ENCODE measurements at regions not wholly inside any gene's neighbourhood (a gene's known extent, or its start where the extent isn't known, plus 50 kb on each side); places are given as distances from the start of the nearest gene placed in this dataset.

DNA sequence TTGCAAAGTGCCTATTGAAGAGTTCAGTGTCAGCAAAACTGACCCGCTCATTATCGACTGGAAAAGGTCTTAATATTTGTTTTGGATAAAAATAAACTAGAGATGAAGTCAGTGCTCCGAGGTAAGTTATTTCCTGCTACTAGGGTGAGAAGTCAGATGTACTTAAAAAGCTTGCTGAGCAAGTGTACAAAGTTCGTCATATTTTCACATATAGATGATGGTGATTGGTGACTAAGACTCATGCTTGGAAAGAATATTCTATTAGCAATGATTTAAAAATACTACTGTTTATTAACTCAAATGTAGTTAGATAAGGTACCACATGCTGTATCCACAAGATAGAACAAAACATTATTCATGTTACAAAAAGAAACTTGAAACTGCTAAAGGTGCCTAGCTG lies 643.7 kb downstream of the GABRG2 start:
- H3K36me3 Mint-ChIP-seq (ENCODE audit: insufficient read depth) = no peaks in the 10 kb centered on the region
- no peak overlapping the region for H3K27ac Mint-ChIP-seq
- H3K4me3 Mint-ChIP-seq = no peak overlapping the region
- DNase-seq (no peak), ATAC-seq (replicated peaks) (no peak)
- no peaks in the 10 kb centered on the region for H3K4me1 Mint-ChIP-seq (ENCODE audit: low read depth in 2 of 2)
- no peaks in the 10 kb centered on the region for H3K9me3 Mint-ChIP-seq
- H3K27me3 Mint-ChIP-seq = no peaks in the 10 kb centered on the region

DNA sequence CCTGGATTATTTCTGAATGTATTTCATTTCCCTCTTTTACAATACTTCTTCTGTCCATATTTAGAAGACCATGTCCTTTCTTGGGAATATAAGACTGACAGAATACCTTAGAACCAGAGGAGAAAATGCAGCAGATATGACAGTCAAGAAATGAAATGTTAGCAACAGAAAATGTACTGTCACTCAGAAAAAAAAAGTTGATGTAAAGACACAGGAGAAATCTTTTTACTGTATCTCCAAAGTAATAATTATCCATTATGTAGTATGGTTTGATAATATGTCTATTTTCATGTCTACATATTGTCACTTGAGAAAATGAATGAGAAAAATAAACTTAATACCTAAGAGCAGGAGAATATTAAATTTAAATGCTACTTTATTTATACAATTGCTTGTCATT lies 652.1 kb downstream of the GABRG2 start:
- no peak for DNase-seq
- no peak for ATAC-seq (replicated peaks)
- Mint-ChIP-seq H3K9me3 (peaks cover 6 to 11% of the 10 kb centered on the region in 2 donors), H3K27me3 (no peaks in the 10 kb centered on the region), H3K27ac (no peak overlapping the region), H3K36me3 (ENCODE audit: insufficient read depth) (no peaks in the 10 kb centered on the region), H3K4me1 (ENCODE audit: low read depth in 2 of 2) (no peaks in the 10 kb centered on the region), H3K4me3 (no peak overlapping the region)

DNA sequence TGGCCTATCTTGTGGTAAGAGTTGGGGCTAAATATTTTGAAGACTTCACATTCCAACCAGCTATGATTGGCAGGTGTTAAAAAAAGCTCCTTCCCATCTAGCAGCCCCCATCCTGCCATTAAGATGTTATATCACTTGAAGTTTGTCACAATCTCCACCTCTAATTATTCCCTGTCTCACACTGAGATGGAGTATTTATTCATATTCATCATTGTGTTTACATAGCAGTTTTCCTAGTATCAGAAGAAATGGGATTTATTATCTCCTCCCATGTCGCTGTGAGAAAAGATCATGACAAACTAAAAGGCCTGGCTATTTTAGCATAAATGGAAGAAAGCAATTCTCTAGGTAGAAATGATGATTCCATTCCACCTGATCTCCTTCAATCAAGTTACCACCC lies 653.6 kb downstream of the GABRG2 start:
- Mint-ChIP-seq H3K4me1 (ENCODE audit: low read depth in 2 of 2) (no peaks in the 10 kb centered on the region), H3K36me3 (ENCODE audit: insufficient read depth) (no peaks in the 10 kb centered on the region), H3K4me3 (no peak overlapping the region), H3K9me3 (peaks cover 8 to 11% of the 10 kb centered on the region in 2 donors), H3K27ac (no peak overlapping the region), H3K27me3 (no peaks in the 10 kb centered on the region)
- no peak for DNase-seq
- no peak for ATAC-seq (replicated peaks)

DNA sequence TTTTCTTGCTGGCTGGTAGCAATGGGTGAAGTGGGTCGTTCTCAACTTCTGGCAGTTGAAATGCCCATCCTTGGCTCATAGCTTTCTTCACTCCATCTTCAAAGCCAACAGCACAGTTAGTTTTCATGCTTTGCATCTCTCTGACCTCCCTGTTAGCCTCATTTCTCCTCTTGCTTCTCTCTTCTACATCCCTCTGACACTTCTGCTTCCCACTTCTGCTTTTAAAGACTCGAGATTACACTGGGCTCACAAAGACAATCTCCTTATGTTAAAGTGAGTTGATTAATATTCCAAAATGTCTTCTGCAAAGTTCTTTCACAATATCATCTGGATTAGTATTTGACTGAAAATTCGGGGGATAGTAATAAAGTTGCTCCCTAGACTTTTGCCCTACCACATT lies 684.8 kb upstream of the CCNG1 start:
- ATAC-seq (replicated peaks) = no peak
- Mint-ChIP-seq H3K9me3 (peaks cover 4 to 8% of the 10 kb centered on the region in 2 donors), H3K27me3 (no peaks in the 10 kb centered on the region), H3K27ac (no peak overlapping the region), H3K36me3 (ENCODE audit: insufficient read depth) (peaks cover 4% of the 10 kb centered on the region), H3K4me3 (no peak overlapping the region), H3K4me1 (ENCODE audit: low read depth in 2 of 2) (no peaks in the 10 kb centered on the region)
- no peak for DNase-seq

GRCh38 chr5:162762119-162762518 lies 675.3 kb upstream of the CCNG1 start:
- Mint-ChIP-seq H3K27me3 (no peaks in the 10 kb centered on the region), H3K36me3 (ENCODE audit: insufficient read depth) (no peaks in the 10 kb centered on the region), H3K27ac (no peak overlapping the region), H3K4me3 (no peak overlapping the region), H3K4me1 (ENCODE audit: low read depth in 2 of 2) (no peaks in the 10 kb centered on the region), H3K9me3 (no peaks in the 10 kb centered on the region)
- DNase-seq (no peak), ATAC-seq (replicated peaks) (no peak)

GRCh38 chr5:162769019-162769418 lies 668.4 kb upstream of the CCNG1 start:
- ATAC-seq (replicated peaks) (no peak), DNase-seq (no peak)
- H3K4me1 Mint-ChIP-seq (ENCODE audit: low read depth in 2 of 2) = no peaks in the 10 kb centered on the region
- H3K4me3 Mint-ChIP-seq = no peak overlapping the region
- H3K27me3 Mint-ChIP-seq = no peaks in the 10 kb centered on the region
- peaks cover 0 to 4% of the 10 kb centered on the region in 2 donors for H3K9me3 Mint-ChIP-seq
- H3K36me3 Mint-ChIP-seq (ENCODE audit: insufficient read depth) = no peaks in the 10 kb centered on the region
- H3K27ac Mint-ChIP-seq = no peak overlapping the region

DNA sequence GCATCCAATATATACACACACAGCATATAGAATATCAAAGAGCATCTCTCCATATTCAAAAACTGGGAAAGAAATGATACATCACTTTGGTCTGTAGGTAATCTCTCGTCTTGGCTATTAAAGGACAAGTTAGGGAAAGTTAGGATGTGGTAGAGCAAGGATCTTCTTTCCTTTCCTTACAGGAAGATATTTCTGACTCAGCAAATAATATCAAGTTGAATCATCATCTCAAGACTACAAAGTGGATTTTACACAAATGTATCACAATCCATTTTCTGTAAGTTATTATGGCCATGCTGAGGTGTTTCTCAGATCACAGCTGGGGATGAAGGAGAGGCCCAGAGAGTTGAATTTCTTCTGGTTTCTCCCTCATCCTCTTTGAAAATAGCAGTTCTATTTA lies 651.7 kb upstream of the CCNG1 start:
- Mint-ChIP-seq H3K36me3 (ENCODE audit: insufficient read depth) (no peaks in the 10 kb centered on the region), H3K4me3 (no peak overlapping the region), H3K4me1 (ENCODE audit: low read depth in 2 of 2) (no peaks in the 10 kb centered on the region), H3K27me3 (no peaks in the 10 kb centered on the region), H3K27ac (no peak overlapping the region), H3K9me3 (peaks cover 3 to 10% of the 10 kb centered on the region in 2 donors)
- DNase-seq = no peak
- ATAC-seq (replicated peaks) = no peak

DNA sequence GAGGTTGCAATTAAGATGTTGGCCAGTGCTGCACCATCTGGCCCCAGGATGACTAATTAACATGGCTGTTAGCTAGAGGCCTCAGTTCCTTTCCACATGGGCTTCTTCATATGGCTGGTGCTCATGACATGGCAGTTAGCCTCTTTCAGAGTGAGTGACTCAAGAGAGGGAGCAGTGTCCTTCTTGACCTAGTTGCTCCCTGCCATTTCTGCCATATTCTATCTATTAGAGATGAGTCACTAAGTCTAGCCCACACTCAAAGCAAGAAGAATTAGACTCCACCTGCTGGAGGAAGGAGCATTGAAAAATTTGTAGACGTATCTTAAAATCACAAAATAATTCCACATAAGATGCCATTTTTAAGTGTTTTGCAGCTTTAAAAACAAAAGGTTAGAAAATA lies 651.2 kb upstream of the CCNG1 start:
- peaks cover 3 to 10% of the 10 kb centered on the region in 2 donors for H3K9me3 Mint-ChIP-seq
- no peak overlapping the region for H3K4me3 Mint-ChIP-seq
- ATAC-seq (replicated peaks) (no peak), DNase-seq (no peak)
- H3K27me3 Mint-ChIP-seq = no peaks in the 10 kb centered on the region
- H3K36me3 Mint-ChIP-seq (ENCODE audit: insufficient read depth) = no peaks in the 10 kb centered on the region
- no peaks in the 10 kb centered on the region for H3K4me1 Mint-ChIP-seq (ENCODE audit: low read depth in 2 of 2)
- H3K27ac Mint-ChIP-seq = no peak overlapping the region

GRCh38 chr5:162796507-162796906 lies 640.9 kb upstream of the CCNG1 start:
- peaks cover 0 to 3% of the 10 kb centered on the region in 2 donors for H3K9me3 Mint-ChIP-seq
- ATAC-seq (replicated peaks) (no peak), DNase-seq (no peak)
- no peaks in the 10 kb centered on the region for H3K4me1 Mint-ChIP-seq (ENCODE audit: low read depth in 2 of 2)
- H3K4me3 Mint-ChIP-seq = no peak overlapping the region
- no peak overlapping the region for H3K27ac Mint-ChIP-seq
- no peaks in the 10 kb centered on the region for H3K27me3 Mint-ChIP-seq
- H3K36me3 Mint-ChIP-seq (ENCODE audit: insufficient read depth) = no peaks in the 10 kb centered on the region

GRCh38 chr5:162800301-162800700 lies 637.1 kb upstream of the CCNG1 start:
- peaks cover 0 to 3% of the 10 kb centered on the region in 2 donors for H3K9me3 Mint-ChIP-seq
- no peak overlapping the region for H3K4me3 Mint-ChIP-seq
- H3K27me3 Mint-ChIP-seq = no peaks in the 10 kb centered on the region
- ATAC-seq (replicated peaks) = no peak
- H3K36me3 Mint-ChIP-seq (ENCODE audit: insufficient read depth) = no peaks in the 10 kb centered on the region
- no peaks in the 10 kb centered on the region for H3K4me1 Mint-ChIP-seq (ENCODE audit: low read depth in 2 of 2)
- no peak overlapping the region for H3K27ac Mint-ChIP-seq
- no peak for DNase-seq

- DNase-seq = no peak
- H3K4me3 Mint-ChIP-seq = no peak overlapping the region
- H3K36me3 Mint-ChIP-seq (ENCODE audit: insufficient read depth) = no peaks in the 10 kb centered on the region
- H3K9me3 Mint-ChIP-seq = peaks cover 0 to 3% of the 10 kb centered on the region in 2 donors
- no peaks in the 10 kb centered on the region for H3K4me1 Mint-ChIP-seq (ENCODE audit: low read depth in 2 of 2)
- H3K27me3 Mint-ChIP-seq = no peaks in the 10 kb centered on the region
- H3K27ac Mint-ChIP-seq = no peak overlapping the region
- no peak for ATAC-seq (replicated peaks)
Observed at GRCh38 chr5:162801235-162801634, 636.2 kb upstream of the CCNG1 start.

DNA sequence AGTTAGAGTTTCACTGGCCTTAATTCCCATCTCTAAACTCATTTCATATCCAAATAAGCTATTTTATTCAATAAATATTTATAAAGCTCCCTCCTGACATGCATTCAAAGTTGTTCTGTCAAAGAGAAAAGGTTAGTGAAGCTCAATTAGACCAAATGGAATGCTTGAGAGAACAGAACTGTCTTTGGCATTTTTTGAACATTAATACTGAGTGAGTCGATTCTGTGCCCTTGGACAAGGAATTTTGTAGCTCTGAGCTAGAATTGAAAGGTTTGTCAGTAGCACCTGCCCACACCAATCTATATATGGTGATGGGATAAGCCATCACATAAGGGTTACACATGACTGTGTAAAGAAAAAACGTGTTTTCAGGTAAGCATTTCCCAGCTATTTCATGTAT lies 631.2 kb upstream of the CCNG1 start:
- no peaks in the 10 kb centered on the region for H3K4me1 Mint-ChIP-seq (ENCODE audit: low read depth in 2 of 2)
- H3K27ac Mint-ChIP-seq = no peak overlapping the region
- peaks cover 0 to 2% of the 10 kb centered on the region in 2 donors for H3K9me3 Mint-ChIP-seq
- H3K36me3 Mint-ChIP-seq (ENCODE audit: insufficient read depth) = no peaks in the 10 kb centered on the region
- no peaks in the 10 kb centered on the region for H3K27me3 Mint-ChIP-seq
- no peak for DNase-seq
- no peak for ATAC-seq (replicated peaks)
- H3K4me3 Mint-ChIP-seq = no peak overlapping the region

DNA sequence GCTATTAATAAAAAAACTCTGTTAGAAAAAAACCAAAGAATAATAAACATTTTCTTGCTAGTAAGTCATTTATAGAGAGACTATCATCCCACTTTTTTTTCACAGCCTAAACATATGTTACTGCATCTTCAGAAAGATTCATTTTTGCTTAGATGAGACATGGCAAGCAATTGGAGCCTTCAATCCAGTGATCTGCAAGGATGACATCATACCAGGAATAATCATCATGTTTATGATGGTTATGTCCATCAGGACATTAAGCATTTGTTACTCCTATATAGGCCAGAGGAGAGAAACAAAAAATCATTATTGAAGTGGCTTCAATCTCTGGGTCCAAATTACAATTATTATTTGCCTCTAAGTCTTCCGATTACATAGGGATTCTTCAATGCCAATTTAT lies 626.3 kb upstream of the CCNG1 start:
- H3K4me1 Mint-ChIP-seq (ENCODE audit: low read depth in 2 of 2) = no peaks in the 10 kb centered on the region
- peaks cover 5 to 7% of the 10 kb centered on the region in 2 donors for H3K9me3 Mint-ChIP-seq
- ATAC-seq (replicated peaks) = no peak
- no peak for DNase-seq
- H3K36me3 Mint-ChIP-seq (ENCODE audit: insufficient read depth) = no peaks in the 10 kb centered on the region
- no peak overlapping the region for H3K4me3 Mint-ChIP-seq
- no peak overlapping the region for H3K27ac Mint-ChIP-seq
- H3K27me3 Mint-ChIP-seq = no peaks in the 10 kb centered on the region

GRCh38 chr5:162816816-162817215 lies 620.6 kb upstream of the CCNG1 start:
- no peaks in the 10 kb centered on the region for H3K4me1 Mint-ChIP-seq (ENCODE audit: low read depth in 2 of 2)
- no peaks in the 10 kb centered on the region for H3K27me3 Mint-ChIP-seq
- DNase-seq (no peak), ATAC-seq (replicated peaks) (no peak)
- H3K27ac Mint-ChIP-seq = no peak overlapping the region
- H3K9me3 Mint-ChIP-seq = peaks cover 9 to 12% of the 10 kb centered on the region in 2 donors
- H3K36me3 Mint-ChIP-seq (ENCODE audit: insufficient read depth) = no peaks in the 10 kb centered on the region
- no peak overlapping the region for H3K4me3 Mint-ChIP-seq

DNA sequence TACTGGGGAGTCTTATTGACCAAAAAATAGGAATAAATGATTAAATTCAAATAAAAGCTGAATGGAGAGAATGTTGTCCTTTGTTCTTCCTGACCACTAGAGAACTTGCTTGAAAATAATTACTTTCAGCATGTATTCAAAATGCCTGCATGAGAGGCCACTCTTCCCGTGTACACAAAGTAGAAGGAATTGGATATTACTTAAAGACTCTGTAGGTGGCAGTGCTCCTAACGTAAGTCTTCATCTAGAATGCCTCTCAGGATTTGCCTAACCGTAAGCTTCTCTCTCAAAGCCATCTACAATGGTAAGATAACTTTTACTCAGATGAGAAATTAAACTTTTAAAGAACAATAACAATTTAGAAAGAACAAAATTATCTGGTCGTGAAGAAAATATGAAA lies 620.0 kb upstream of the CCNG1 start:
- ATAC-seq (replicated peaks) = no peak
- H3K4me1 Mint-ChIP-seq (ENCODE audit: low read depth in 2 of 2) = no peaks in the 10 kb centered on the region
- no peak overlapping the region for H3K4me3 Mint-ChIP-seq
- no peak for DNase-seq
- H3K9me3 Mint-ChIP-seq = peaks cover 4 to 12% of the 10 kb centered on the region in 2 donors
- H3K27ac Mint-ChIP-seq = no peak overlapping the region
- H3K36me3 Mint-ChIP-seq (ENCODE audit: insufficient read depth) = no peaks in the 10 kb centered on the region
- no peaks in the 10 kb centered on the region for H3K27me3 Mint-ChIP-seq

All from effector memory CD8-positive, alpha-beta T cell (primary cell).